GM12872 (cell line): ENCODE measurements at regions not wholly inside any gene's neighbourhood (a gene's known extent, or its start where the extent isn't known, plus 50 kb on each side); places are given as distances from the start of the nearest gene placed in this dataset.

ENCODE experiments used
- TF ChIP-seq, protein P1 (sequence below): IDR thresholded peaks from 3 replicates; pipeline ENCODE4 v1.5.1; 2011; ENCODE audit warnings: low read depth, mild to moderate bottlenecking, low read length, moderate library complexity; ENCODE audit not compliant: insufficient read depth

DNA sequence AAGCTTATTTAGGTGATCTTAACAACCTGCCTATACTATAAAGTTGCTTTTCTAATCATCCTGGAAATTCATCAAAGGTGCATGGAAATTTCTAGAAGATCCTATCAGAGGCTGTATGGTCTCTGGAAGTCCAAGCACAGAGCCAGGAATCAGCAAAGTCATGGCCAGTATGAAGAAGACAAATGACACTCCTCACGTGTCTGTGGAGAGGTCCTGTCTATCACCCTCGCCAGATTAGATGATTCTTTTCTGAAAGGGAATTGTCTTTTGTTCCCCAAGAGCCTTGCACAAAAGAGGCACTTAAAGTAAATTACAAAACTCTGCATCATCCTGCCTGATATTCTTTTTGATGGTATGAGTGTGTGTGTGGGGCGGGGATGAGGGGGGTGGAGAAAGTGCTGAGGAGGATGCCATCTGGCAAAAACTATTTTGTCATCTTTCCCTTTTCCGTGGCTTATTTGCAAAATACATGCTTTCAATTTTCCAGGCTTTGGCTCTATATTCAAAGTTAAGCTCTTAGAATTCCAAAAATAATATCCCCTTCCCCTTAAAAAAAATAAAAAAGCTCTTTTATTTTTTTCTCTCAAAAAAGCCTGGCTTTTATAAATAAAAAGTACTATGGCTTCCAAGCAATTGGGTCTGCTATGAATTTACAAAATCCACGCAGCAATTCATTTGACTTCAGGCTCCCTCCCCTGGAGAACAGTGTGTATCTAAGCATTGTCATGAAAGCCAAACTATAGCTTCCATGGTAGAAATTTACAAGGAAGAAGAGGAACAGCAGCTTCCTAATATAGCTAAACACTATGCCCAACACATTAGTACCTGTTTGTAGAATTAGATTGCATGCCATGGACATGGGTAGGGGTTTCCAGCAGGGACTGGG, 185.2 kb upstream of the ARG1 start:
- TF ChIP-seq, protein P1, sequence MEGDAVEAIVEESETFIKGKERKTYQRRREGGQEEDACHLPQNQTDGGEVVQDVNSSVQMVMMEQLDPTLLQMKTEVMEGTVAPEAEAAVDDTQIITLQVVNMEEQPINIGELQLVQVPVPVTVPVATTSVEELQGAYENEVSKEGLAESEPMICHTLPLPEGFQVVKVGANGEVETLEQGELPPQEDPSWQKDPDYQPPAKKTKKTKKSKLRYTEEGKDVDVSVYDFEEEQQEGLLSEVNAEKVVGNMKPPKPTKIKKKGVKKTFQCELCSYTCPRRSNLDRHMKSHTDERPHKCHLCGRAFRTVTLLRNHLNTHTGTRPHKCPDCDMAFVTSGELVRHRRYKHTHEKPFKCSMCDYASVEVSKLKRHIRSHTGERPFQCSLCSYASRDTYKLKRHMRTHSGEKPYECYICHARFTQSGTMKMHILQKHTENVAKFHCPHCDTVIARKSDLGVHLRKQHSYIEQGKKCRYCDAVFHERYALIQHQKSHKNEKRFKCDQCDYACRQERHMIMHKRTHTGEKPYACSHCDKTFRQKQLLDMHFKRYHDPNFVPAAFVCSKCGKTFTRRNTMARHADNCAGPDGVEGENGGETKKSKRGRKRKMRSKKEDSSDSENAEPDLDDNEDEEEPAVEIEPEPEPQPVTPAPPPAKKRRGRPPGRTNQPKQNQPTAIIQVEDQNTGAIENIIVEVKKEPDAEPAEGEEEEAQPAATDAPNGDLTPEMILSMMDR = no peak

DNA sequence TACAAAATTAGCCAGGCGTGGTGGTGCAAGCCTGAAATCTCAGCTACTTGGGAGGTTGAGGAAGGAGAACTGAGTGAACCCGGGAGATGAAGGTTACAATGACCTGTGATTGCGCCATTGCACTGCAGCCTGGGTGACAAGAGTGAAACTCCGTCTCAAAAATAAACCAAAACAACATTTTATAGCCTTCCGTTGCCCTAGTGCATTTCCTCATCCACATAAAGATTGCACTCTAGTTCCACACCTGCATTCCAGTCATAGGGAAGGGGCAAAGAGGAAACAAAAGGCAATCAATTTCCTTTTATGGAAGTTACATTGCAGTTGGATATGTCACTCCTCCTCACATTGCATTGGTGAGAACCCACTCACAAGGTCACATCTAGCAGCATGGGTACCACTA, 182.7 kb upstream of the ARG1 start:
- TF ChIP-seq, protein P1 = no peak

DNA sequence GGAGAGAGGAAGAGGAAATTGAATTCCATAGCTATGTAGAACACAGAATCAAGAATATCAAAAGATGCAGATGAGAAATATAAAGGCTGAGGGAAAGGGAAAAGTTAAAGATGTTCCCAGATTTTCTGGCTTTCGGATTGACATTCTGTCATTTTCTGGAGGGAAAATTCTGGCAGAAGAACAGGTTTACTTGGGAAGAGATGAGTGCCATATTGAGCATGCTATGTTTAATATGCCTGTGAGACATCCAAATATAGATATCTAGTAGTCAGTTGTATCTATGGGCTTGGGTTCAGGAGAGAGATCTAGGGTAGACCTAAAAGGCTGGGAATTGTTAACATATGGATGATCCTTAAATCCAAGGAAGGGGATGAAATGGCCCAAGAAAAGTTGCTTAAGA, 181.9 kb upstream of the ARG1 start:
- TF ChIP-seq, protein P1 = no peak

DNA sequence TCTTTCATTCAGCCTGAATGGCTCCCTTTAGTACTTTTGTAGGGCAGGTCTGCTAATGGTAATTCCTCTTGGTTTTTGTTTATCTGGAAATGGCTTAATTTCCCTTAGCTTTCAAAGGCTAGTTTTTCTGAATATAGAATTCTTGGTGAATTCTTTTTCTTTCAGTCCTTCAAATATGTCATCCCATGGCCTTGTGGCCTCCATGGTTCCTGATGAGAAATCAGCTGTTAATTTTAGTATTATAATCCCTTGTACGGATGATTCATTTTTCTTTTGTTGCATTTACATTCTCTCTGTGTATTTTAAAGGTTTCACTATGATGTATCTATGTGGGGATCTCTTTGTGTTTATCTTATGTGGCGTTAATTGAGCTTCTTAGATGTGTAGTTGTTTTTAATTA, 179.6 kb upstream of the ARG1 start:
- TF ChIP-seq, protein P1 = no peak

DNA sequence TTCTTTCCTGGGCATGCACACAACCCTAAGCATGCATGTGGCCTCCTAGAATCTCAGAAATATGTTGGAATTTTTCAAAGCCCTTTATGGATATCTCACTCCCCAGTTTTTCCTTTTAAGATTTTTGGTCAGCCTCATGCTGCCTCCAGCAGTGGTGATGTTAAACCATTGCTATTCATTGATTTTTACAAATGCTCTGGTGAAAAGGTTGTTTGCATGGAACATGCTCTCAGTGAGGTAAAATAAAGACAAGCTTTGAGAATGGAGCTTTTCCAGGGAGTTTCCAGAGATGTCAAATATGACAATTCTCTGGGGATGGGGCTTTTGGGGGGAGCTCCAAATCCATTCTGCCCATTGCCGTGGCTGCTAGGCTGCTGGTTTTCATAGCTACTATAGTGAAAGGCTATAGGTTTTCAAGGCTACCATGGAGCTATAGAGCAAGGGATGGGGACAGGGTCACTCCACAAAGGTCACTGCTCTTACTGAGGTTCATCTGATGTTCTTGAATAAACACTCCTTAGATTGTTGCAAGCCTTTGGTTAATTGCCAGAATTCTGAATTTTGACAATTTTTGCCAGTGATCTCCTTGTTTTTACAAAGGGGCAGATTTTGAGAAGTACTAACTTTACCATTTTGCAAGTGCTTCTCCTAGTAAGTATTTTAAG, 178.1 kb upstream of the ARG1 start:
- TF ChIP-seq, protein P1 = no peak

DNA sequence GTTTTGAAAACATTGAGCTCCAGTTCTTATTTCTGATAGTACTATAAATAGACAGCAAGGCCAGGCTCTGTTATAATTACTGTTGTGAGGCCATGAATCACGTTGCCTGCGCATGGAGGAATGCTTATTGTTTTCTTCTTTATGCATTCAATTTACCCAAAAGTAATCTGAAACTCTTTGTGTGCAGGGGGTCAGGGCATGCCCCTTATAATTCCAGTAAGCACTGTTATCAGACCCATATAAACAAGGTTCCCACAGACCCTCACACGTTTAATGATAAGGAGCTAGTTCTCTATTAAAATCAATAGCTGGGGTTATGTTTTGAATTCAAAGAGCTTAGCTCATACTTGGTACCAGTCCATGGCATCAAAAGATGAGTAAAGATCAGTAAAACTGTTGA, 174.8 kb upstream of the ARG1 start:
- TF ChIP-seq, protein P1 = no peak

DNA sequence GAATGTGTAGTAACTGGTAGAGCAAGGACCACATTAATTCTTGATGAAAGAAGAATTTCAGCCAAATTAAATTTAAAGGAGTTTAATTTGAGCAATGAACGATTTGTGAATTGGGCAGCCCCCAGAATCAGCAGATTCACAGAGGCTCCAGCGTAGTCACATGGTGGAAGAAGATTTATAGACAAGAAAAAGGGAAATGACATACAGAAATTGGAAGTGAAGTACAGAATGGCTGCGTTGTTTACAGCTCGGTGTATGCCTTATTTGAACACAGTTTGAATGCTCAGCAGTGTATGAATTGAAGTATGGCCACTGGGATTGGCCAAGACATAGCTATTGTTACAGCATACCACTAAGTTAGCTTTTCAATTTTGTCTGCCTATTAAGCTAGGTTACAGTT, 173.6 kb upstream of the ARG1 start:
- TF ChIP-seq, protein P1 = no peak
